Gastroesophageal sphincter (tissue), 3 donors: ENCODE measurements at regions not wholly inside any gene's neighbourhood (a gene's known extent, or its start where the extent isn't known, plus 50 kb on each side); places are given as distances from the start of the nearest gene placed in this dataset.

Source experiments
- CTCF ChIP-seq, 4 experiments: fragments of 200-600 bp in 2 of 4; fragments of 450-650 bp in 2 of 4; sonication (generic) in 1 of 4; IDR thresholded peaks; one replicate each; pipeline ENCODE4 v1.5.1; 2017 to 2019; ENCODE audit warnings: antibody characterized with exemption in 4 of 4, mild to moderate bottlenecking in 2 of 4, moderate library complexity in 2 of 4
- EP300 ChIP-seq: sonication (generic); formaldehyde crosslinking; IDR thresholded peaks from one replicate; pipeline ENCODE4 v1.6.1; 2017; ENCODE audit warnings: antibody characterized with exemption, mild to moderate bottlenecking
- POLR2A ChIP-seq, 2 donors: fragments of 450-650 bp; IDR thresholded peaks; one replicate each; pipeline ENCODE4 v1.6.1; 2017; ENCODE audit warnings: antibody characterized with exemption in 2 of 2, mild to moderate bottlenecking in 2 of 2, moderate library complexity in 1 of 2

- TF ChIP-seq CTCF (IDR thresholded peaks at IDR 0.05) (no peak), POLR2A (IDR thresholded peaks at IDR 0.05) (no peak), EP300 (no peak)
Measured at GRCh38 chr1:199510314-199510713, 517.2 kb upstream of the NR5A2 start.
